DOHH2 (cell line): ENCODE measurements at regions not wholly inside any gene's neighbourhood (a gene's known extent, or its start where the extent isn't known, plus 50 kb on each side); places are given as distances from the start of the nearest gene placed in this dataset.

Source experiments
- H3F3A ChIP-seq: fragments of 200-600 bp; sonication (generic), shearing (Covaris generic); 2 replicates; pipeline ENCODE4 v1.6.0; 2016; ENCODE audit warnings: antibody characterized with exemption, mild to moderate bottlenecking; ENCODE audit not compliant: control insufficient read depth, insufficient read depth
- H3K27ac ChIP-seq: fragments of 200-600 bp; sonication (generic); 2 replicates; pipeline ENCODE4 v1.5.1; 2014; ENCODE audit warnings: low read depth, mild to moderate bottlenecking, low read length, moderate library complexity
- H3K27me3 ChIP-seq: fragments of 200-600 bp; sonication (generic); 2 replicates; pipeline ENCODE4 v1.6.1; 2014; ENCODE audit warnings: mild to moderate bottlenecking, low read length, mixed read lengths; ENCODE audit not compliant: control insufficient read depth
- H3K36me3 ChIP-seq: fragments of 200-600 bp; sonication (generic); 2 replicates; pipeline ENCODE4 v1.6.1; 2014; ENCODE audit warnings: mild to moderate bottlenecking, low read length, moderate library complexity, mixed read lengths; ENCODE audit not compliant: control insufficient read depth
- H3K4me1 ChIP-seq: fragments of 200-600 bp; sonication (generic); 2 replicates; pipeline ENCODE4 v1.6.1; 2014; ENCODE audit warnings: mild to moderate bottlenecking, low read length, mixed read lengths; ENCODE audit not compliant: control insufficient read depth
- H3K4me2 ChIP-seq: fragments of 200-600 bp; sonication (generic); 2 replicates; pipeline ENCODE4 v1.6.0; 2014; ENCODE audit warnings: mild to moderate bottlenecking, low read length, moderate library complexity
- H3K4me3 ChIP-seq: fragments of 200-600 bp; sonication (generic); 2 replicates; pipeline ENCODE4 v1.5.1; 2014; ENCODE audit warnings: mild to moderate bottlenecking, low read length, mixed read lengths
- H3K79me2 ChIP-seq: fragments of 200-600 bp; sonication (generic); 2 replicates; pipeline ENCODE4 v1.6.1; 2014; ENCODE audit warnings: mild to moderate bottlenecking, low read length, mixed read lengths; ENCODE audit not compliant: control insufficient read depth
- H3K9me2 ChIP-seq: fragments of 200-600 bp; sonication (generic); replicated peaks from 2 replicates; pipeline ENCODE4 v1.6.1; 2014; ENCODE audit warnings: mild to moderate bottlenecking, low read length, mixed read lengths; ENCODE audit not compliant: control insufficient read depth
- H3K9me3 ChIP-seq: fragments of 200-600 bp; sonication (generic); 2 replicates; pipeline ENCODE4 v1.6.1; 2014; ENCODE audit warnings: antibody characterized with exemption, low read length, mixed read lengths; ENCODE audit not compliant: control insufficient read depth, insufficient read depth
- H4K20me1 ChIP-seq: fragments of 200-600 bp; sonication (generic); 2 replicates; pipeline ENCODE4 v1.6.0; 2014; ENCODE audit warnings: low read depth, mild to moderate bottlenecking, antibody characterized with exemption, low read length, moderate library complexity; ENCODE audit not compliant: control insufficient read depth, insufficient read depth
- CTCF ChIP-seq: fragments of 200-600 bp; sonication (generic); IDR thresholded peaks from one replicate; pipeline ENCODE4 v1.5.1; 2014; ENCODE audit warnings: antibody characterized with exemption, mild to moderate bottlenecking, low read depth, low read length; ENCODE audit not compliant: poor library complexity, severe bottlenecking
- EZH2phosphoT487 ChIP-seq: fragments of 200-600 bp; sonication (generic); IDR thresholded peaks from 2 replicates; pipeline ENCODE4 v1.6.1; 2017; ENCODE audit warnings: borderline replicate concordance, mild to moderate bottlenecking, antibody characterized with exemption, low read length, moderate library complexity, mixed read lengths

- no peaks in the 10 kb centered on the region for H3K79me2 ChIP-seq
- no peaks in the 10 kb centered on the region for H3K9me2 ChIP-seq
- H4K20me1 ChIP-seq, result no peaks in the 10 kb centered on the region
- H3K4me3 ChIP-seq, result no peak overlapping the region
- H3K27ac ChIP-seq, result no peak overlapping the region
- no peaks in the 10 kb centered on the region for H3K36me3 ChIP-seq
- H3K27me3 ChIP-seq, result no peaks in the 10 kb centered on the region
- no peaks in the 10 kb centered on the region for H3K4me1 ChIP-seq
- H3K9me3 ChIP-seq, result no peaks in the 10 kb centered on the region
- TF ChIP-seq CTCF (no peak), EZH2phosphoT487 (no peak)
- no peaks in the 10 kb centered on the region for H3F3A ChIP-seq
- no peak overlapping the region for H3K4me2 ChIP-seq
These were observed 88.3 kb downstream of the ETAA1 start for GRCh38 chr2:67485431-67485830.

- Histone ChIP-seq H3K27me3 (no peaks in the 10 kb centered on the region), H3K9me3 (no peaks in the 10 kb centered on the region), H3K4me1 (no peaks in the 10 kb centered on the region), H4K20me1 (no peaks in the 10 kb centered on the region), H3K27ac (no peak overlapping the region), H3K4me2 (no peak overlapping the region), H3K36me3 (no peaks in the 10 kb centered on the region), H3K4me3 (no peak overlapping the region), H3K79me2 (no peaks in the 10 kb centered on the region), H3F3A (no peaks in the 10 kb centered on the region), H3K9me2 (no peaks in the 10 kb centered on the region)
- TF ChIP-seq CTCF, result no peak
- TF ChIP-seq EZH2phosphoT487, result no peak
These were observed 89.1 kb downstream of the ETAA1 start for GRCh38 chr2:67486041-67486796.

GRCh38 chr2:67487993-67488392 lies 90.9 kb downstream of the ETAA1 start:
- Histone ChIP-seq H4K20me1 (no peaks in the 10 kb centered on the region), H3F3A (no peaks in the 10 kb centered on the region), H3K9me2 (no peaks in the 10 kb centered on the region)

More at GRCh38 chr2:67487993-67488392, 90.9 kb downstream of the ETAA1 start:
- no peaks in the 10 kb centered on the region for H3K36me3 ChIP-seq
- H3K9me3 ChIP-seq, result no peaks in the 10 kb centered on the region
- no peak overlapping the region for H3K4me3 ChIP-seq
- H3K79me2 ChIP-seq, result no peaks in the 10 kb centered on the region
- TF ChIP-seq EZH2phosphoT487 (no peak), CTCF (no peak)
- H3K4me1 ChIP-seq, result no peaks in the 10 kb centered on the region
- no peak overlapping the region for H3K4me2 ChIP-seq
- no peaks in the 10 kb centered on the region for H3K27me3 ChIP-seq
- no peak overlapping the region for H3K27ac ChIP-seq
